ENCODE measurements at regions not wholly inside any gene's neighbourhood (a gene's known extent, or its start where the extent isn't known, plus 50 kb on each side); places are given as distances from the start of the nearest gene placed in this dataset.

GRCh38 chr5:118007262-118007661, 981.1 kb downstream of the DTWD2 start:
- no peak for TF ChIP-seq CTCF (IDR thresholded peaks at IDR 0.05)
- no peak for TF ChIP-seq MAFK (IDR thresholded peaks at IDR 0.05; ENCODE audit: partially characterized antibody)
- no peak for TF ChIP-seq POLR2A (IDR thresholded peaks at IDR 0.05; ENCODE audit: low read length)
- no peak for TF ChIP-seq KDM1A (IDR thresholded peaks at IDR 0.05; ENCODE audit: low read depth)
- no peak for TF ChIP-seq RAD21 (conservative IDR thresholded peaks at IDR 0.05 in 1 of 2, IDR thresholded peaks at IDR 0.05 in 1 of 2)
- TF ChIP-seq PHF8 (IDR thresholded peaks at IDR 0.05; ENCODE audit: borderline replicate concordance, low read depth), result no peak
- no peak for TF ChIP-seq EP300 (IDR thresholded peaks at IDR 0.05)
- no peak for TF ChIP-seq MAX (IDR thresholded peaks at IDR 0.05)
- no peak for TF ChIP-seq NFE2L2 (conservative IDR thresholded peaks at IDR 0.05; ENCODE audit: low read length)
- no peak for TF ChIP-seq HDAC2 (IDR thresholded peaks at IDR 0.05)
- TF ChIP-seq JUNB (IDR thresholded peaks at IDR 0.05), result no peak
- TF ChIP-seq, protein P1, sequence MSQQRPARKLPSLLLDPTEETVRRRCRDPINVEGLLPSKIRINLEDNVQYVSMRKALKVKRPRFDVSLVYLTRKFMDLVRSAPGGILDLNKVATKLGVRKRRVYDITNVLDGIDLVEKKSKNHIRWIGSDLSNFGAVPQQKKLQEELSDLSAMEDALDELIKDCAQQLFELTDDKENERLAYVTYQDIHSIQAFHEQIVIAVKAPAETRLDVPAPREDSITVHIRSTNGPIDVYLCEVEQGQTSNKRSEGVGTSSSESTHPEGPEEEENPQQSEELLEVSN (IDR thresholded peaks at IDR 0.05; ENCODE audit: borderline replicate concordance, low read depth), result no peak
- TF ChIP-seq CEBPB (IDR thresholded peaks at IDR 0.05), result no peak
- TF ChIP-seq SMC3 (IDR thresholded peaks at IDR 0.05), result no peak
